Hematopoietic multipotent progenitor cell (in vitro differentiated cells): ENCODE measurements at regions not wholly inside any gene's neighbourhood (a gene's known extent, or its start where the extent isn't known, plus 50 kb on each side); places are given as distances from the start of the nearest gene placed in this dataset.
"Not testable (repeated sequence)": the region's sequence is repeated elsewhere in the genome, so short reads cannot be mapped to it uniquely, and the experiment has no call there.

ENCODE experiments used
- DNase-seq, 3 donors: peaks; one replicate each; pipeline ENCODE4 v3.0.0-alpha.2; 2011 to 2015; ENCODE audit warnings: low read depth in 2 of 3, low spot score in 2 of 3

- no peak for DNase-seq
These were observed 1681.0 kb downstream of the NCAM2 start for GRCh38 chr21:22679207-22679606.

GRCh38 chr21:22691658-22692057, 1693.4 kb downstream of the NCAM2 start:
- no peak for DNase-seq

- DNase-seq, result peak in 1 of 3 donors; percentile 36
These were observed 1705.3 kb downstream of the NCAM2 start for GRCh38 chr21:22703521-22703920.

- peak in 2 of 3 donors; percentile 65 to 81 for DNase-seq
These were observed 1712.5 kb downstream of the NCAM2 start for GRCh38 chr21:22710721-22711120.

- DNase-seq, result peak in 2 of 3 donors; percentile 51 to 80
These were observed 1713.4 kb downstream of the NCAM2 start for GRCh38 chr21:22711636-22712035.

- DNase-seq, result no peak
These were observed 1727.2 kb downstream of the NCAM2 start for GRCh38 chr21:22725436-22725835.

GRCh38 chr21:22728091-22728490, 1729.9 kb downstream of the NCAM2 start:
- no peak for DNase-seq

GRCh38 chr21:22743085-22743484, 1744.9 kb downstream of the NCAM2 start:
- DNase-seq, result peak in 1 of 3 donors; percentile 20

- DNase-seq, result no peak
These were observed 1756.5 kb downstream of the NCAM2 start for GRCh38 chr21:22754746-22755145.

GRCh38 chr21:22758478-22758877, 1760.3 kb downstream of the NCAM2 start:
- DNase-seq, result no peak

- no peak for DNase-seq
These were observed 1764.3 kb downstream of the NCAM2 start for GRCh38 chr21:22762463-22762862.

GRCh38 chr21:22763442-22763841, 1765.2 kb downstream of the NCAM2 start:
- DNase-seq, result no peak

- no peak for DNase-seq
These were observed 1766.0 kb downstream of the NCAM2 start for GRCh38 chr21:22764222-22764621.

GRCh38 chr21:22791376-22791775, 1793.2 kb downstream of the NCAM2 start:
- DNase-seq, result no peak

GRCh38 chr21:22791986-22792560, 1793.9 kb downstream of the NCAM2 start:
- peak; percentile 1 to 82 (median 44) for DNase-seq

- DNase-seq, result no peak
These were observed 1796.9 kb downstream of the NCAM2 start for GRCh38 chr21:22795091-22795490.

- no peak for DNase-seq
These were observed 1797.4 kb downstream of the NCAM2 start for GRCh38 chr21:22795644-22796043.

GRCh38 chr21:22796147-22796546, 1797.9 kb downstream of the NCAM2 start:
- no peak for DNase-seq

- no peak for DNase-seq
These were observed 1805.9 kb downstream of the NCAM2 start for GRCh38 chr21:22804151-22804550.

GRCh38 chr21:22806278-22806677, 1808.1 kb downstream of the NCAM2 start:
- DNase-seq, result no peak

- DNase-seq, result no peak
These were observed 1815.0 kb downstream of the NCAM2 start for GRCh38 chr21:22813201-22813600.

- DNase-seq, result not testable (repeated sequence)
These were observed 1820.7 kb downstream of the NCAM2 start for GRCh38 chr21:22818681-22819485.
